BLaER1 (cell line): ENCODE measurements at regions not wholly inside any gene's neighbourhood (a gene's known extent, or its start where the extent isn't known, plus 50 kb on each side); places are given as distances from the start of the nearest gene placed in this dataset.

Experiments
- H3K27ac ChIP-seq: shearing (Covaris generic); formaldehyde crosslinking; 2 replicates; pipeline ENCODE4 v1.8.1; 2022
- H3K27me3 ChIP-seq: shearing (Covaris generic); formaldehyde crosslinking; 2 replicates; pipeline ENCODE4 v1.8.1; 2022
- H3K36me3 ChIP-seq: shearing (Covaris generic); formaldehyde crosslinking; 2 replicates; pipeline ENCODE4 v1.8.1; 2022
- H3K4me1 ChIP-seq: shearing (Covaris generic); formaldehyde crosslinking; 2 replicates; pipeline ENCODE4 v1.8.1; 2022
- H3K4me2 ChIP-seq: shearing (Covaris generic); formaldehyde crosslinking; 2 replicates; pipeline ENCODE4 v1.8.1; 2022
- H3K4me3 ChIP-seq: shearing (Covaris generic); formaldehyde crosslinking; 2 replicates; pipeline ENCODE4 v1.8.1; 2022
- H3K9ac ChIP-seq: shearing (Covaris generic); formaldehyde crosslinking; 2 replicates; pipeline ENCODE4 v1.8.1; 2022
- H3K9me3 ChIP-seq: shearing (Covaris generic); formaldehyde crosslinking; 2 replicates; pipeline ENCODE4 v1.8.1; 2022
- H4K20me1 ChIP-seq: shearing (Covaris generic); formaldehyde crosslinking; 2 replicates; pipeline ENCODE4 v1.8.1; 2022
- Cebpa-rat ChIP-seq: shearing (Covaris generic); IDR thresholded peaks from 2 replicates; pipeline ENCODE4 v1.8.1; 2022

DNA sequence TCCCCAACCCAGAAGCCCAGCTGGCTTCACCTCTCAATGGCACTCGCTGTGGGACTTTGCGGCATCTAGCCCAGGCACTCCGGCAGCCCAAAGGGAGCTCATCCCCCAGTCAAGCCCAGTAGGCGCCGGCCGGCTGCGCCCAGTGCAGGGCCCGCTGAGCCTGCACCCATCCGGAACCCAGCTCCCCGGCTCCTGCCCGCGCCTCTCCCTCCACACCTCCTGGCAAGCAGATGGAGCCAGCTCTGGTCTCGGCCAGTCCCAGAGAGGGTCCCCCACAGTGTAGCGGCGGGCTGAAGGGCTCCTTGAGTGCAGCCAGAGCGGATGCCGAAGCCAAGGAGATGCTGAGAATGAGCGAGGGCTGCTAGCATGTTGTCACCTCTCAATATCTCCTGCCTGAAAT is 116.8 kb upstream of the UGT8 start:
- Histone ChIP-seq H3K9ac (no peak overlapping the region), H3K36me3 (no peaks in the 10 kb centered on the region), H4K20me1 (no peaks in the 10 kb centered on the region), H3K4me1 (no peaks in the 10 kb centered on the region), H3K27ac (no peak overlapping the region), H3K27me3 (no peaks in the 10 kb centered on the region), H3K9me3 (no peaks in the 10 kb centered on the region), H3K4me3 (no peak overlapping the region), H3K4me2 (no peak overlapping the region)
- TF ChIP-seq Cebpa-rat: no peak

GRCh38 chr4:114487101-114487500 is 111.5 kb upstream of the UGT8 start:
- no peak overlapping the region for H3K9ac ChIP-seq
- H3K36me3 ChIP-seq: no peaks in the 10 kb centered on the region
- H4K20me1 ChIP-seq: no peaks in the 10 kb centered on the region
- no peak overlapping the region for H3K4me2 ChIP-seq
- no peak overlapping the region for H3K4me3 ChIP-seq
- no peaks in the 10 kb centered on the region for H3K9me3 ChIP-seq
- TF ChIP-seq Cebpa-rat: no peak
- H3K27me3 ChIP-seq: no peaks in the 10 kb centered on the region
- no peaks in the 10 kb centered on the region for H3K4me1 ChIP-seq
- no peak overlapping the region for H3K27ac ChIP-seq

GRCh38 chr4:114488301-114488982 is 110.2 kb upstream of the UGT8 start:
- H3K27me3 ChIP-seq: no peaks in the 10 kb centered on the region
- H3K4me3 ChIP-seq: no peak overlapping the region
- no peaks in the 10 kb centered on the region for H4K20me1 ChIP-seq
- H3K36me3 ChIP-seq: no peaks in the 10 kb centered on the region
- no peak for TF ChIP-seq Cebpa-rat
- no peak overlapping the region for H3K4me2 ChIP-seq
- no peak overlapping the region for H3K9ac ChIP-seq
- H3K4me1 ChIP-seq: no peaks in the 10 kb centered on the region
- no peak overlapping the region for H3K27ac ChIP-seq
- H3K9me3 ChIP-seq: no peaks in the 10 kb centered on the region

GRCh38 chr4:114494246-114494803 is 104.3 kb upstream of the UGT8 start:
- Histone ChIP-seq H3K9ac (no peak overlapping the region), H3K36me3 (no peaks in the 10 kb centered on the region), H3K4me2 (no peak overlapping the region), H3K4me1 (no peaks in the 10 kb centered on the region), H3K9me3 (no peaks in the 10 kb centered on the region), H4K20me1 (no peaks in the 10 kb centered on the region), H3K27ac (no peak overlapping the region), H3K4me3 (no peak overlapping the region), H3K27me3 (no peaks in the 10 kb centered on the region)
- TF ChIP-seq Cebpa-rat: no peak

- Histone ChIP-seq H3K9me3 (no peaks in the 10 kb centered on the region), H3K27ac (no peak overlapping the region), H3K36me3 (no peaks in the 10 kb centered on the region), H3K4me1 (no peaks in the 10 kb centered on the region), H4K20me1 (no peaks in the 10 kb centered on the region), H3K9ac (no peak overlapping the region), H3K27me3 (no peaks in the 10 kb centered on the region), H3K4me2 (no peak overlapping the region), H3K4me3 (no peak overlapping the region)
- no peak for TF ChIP-seq Cebpa-rat
Measured at GRCh38 chr4:114495471-114495928, 103.1 kb upstream of the UGT8 start.

DNA sequence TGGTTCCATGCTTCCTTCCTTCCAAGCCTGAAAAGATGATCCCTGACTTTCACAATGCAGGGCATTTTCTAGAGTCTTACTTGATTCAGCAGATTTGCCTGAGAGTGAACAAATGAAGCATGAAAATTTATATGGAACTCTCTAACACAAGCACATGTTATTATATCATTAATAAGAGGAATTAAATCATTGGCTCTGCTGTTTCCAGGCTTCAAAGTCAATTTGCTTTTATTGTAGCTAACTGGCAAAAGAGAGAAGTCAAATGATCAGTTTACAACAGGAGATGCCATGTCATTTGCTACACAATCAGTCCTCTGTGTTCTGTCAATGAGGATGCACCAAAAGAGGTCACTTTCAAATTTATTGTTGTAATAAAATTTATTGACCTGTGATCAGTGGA is 101.5 kb upstream of the UGT8 start:
- Histone ChIP-seq H3K4me1 (peaks cover 5% of the 10 kb centered on the region), H3K9ac (no peak overlapping the region), H3K9me3 (no peaks in the 10 kb centered on the region), H3K4me3 (no peak overlapping the region), H3K36me3 (no peaks in the 10 kb centered on the region), H3K27ac (no peak overlapping the region), H4K20me1 (no peaks in the 10 kb centered on the region), H3K27me3 (no peaks in the 10 kb centered on the region), H3K4me2 (no peak overlapping the region)
- no peak for TF ChIP-seq Cebpa-rat

GRCh38 chr4:114509340-114509739 is 89.3 kb upstream of the UGT8 start:
- no peaks in the 10 kb centered on the region for H4K20me1 ChIP-seq
- H3K4me2 ChIP-seq: no peak overlapping the region
- no peaks in the 10 kb centered on the region for H3K9me3 ChIP-seq
- H3K4me3 ChIP-seq: no peak overlapping the region
- H3K36me3 ChIP-seq: no peaks in the 10 kb centered on the region
- no peaks in the 10 kb centered on the region for H3K4me1 ChIP-seq
- H3K27me3 ChIP-seq: no peaks in the 10 kb centered on the region
- no peak overlapping the region for H3K9ac ChIP-seq
- TF ChIP-seq Cebpa-rat: no peak
- no peak overlapping the region for H3K27ac ChIP-seq

DNA sequence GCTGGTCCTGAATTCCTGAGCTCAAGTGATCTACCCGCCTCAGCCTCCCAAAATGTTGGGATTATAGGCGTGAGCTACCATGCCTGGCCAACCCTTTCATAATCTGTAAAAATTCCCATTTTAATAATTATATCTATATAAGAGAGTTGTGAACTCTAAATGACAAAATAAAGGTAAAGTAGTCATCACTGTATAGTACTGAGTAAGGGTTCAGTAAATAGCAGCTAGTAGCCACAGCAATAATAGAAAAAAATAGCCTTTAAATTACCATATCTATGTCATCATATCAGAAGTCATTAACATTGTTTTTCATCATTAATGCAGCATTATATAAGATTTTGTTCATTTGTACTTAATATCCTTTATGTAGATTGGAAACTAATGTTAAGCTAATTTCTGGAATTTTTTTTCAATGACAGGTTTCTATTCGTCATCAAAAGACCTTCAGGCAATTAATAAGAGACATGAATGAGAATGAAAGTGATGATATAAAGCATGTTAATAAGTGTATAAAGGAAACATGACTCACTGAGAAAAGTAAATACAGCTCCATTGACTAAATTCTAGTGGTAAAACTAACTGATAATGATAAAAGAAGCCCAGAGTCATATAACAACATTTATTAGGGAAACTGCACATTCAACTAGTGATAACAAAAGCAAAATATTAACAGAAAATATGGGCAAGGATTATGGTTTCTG is 85.9 kb upstream of the UGT8 start:
- Histone ChIP-seq H3K27ac (no peak overlapping the region), H3K9me3 (peaks cover 6% of the 10 kb centered on the region), H4K20me1 (no peaks in the 10 kb centered on the region), H3K4me1 (no peaks in the 10 kb centered on the region), H3K4me3 (no peak overlapping the region), H3K36me3 (no peaks in the 10 kb centered on the region), H3K27me3 (no peaks in the 10 kb centered on the region), H3K4me2 (no peak overlapping the region), H3K9ac (no peak overlapping the region)
- TF ChIP-seq Cebpa-rat: no peak

GRCh38 chr4:114519368-114519767 is 79.2 kb upstream of the UGT8 start:
- Histone ChIP-seq H3K4me2 (no peak overlapping the region), H3K4me1 (no peaks in the 10 kb centered on the region), H3K27ac (no peak overlapping the region), H3K27me3 (no peaks in the 10 kb centered on the region), H3K9me3 (peaks cover 11% of the 10 kb centered on the region), H3K4me3 (no peak overlapping the region), H3K9ac (no peak overlapping the region), H4K20me1 (no peaks in the 10 kb centered on the region), H3K36me3 (no peaks in the 10 kb centered on the region)
- no peak for TF ChIP-seq Cebpa-rat

GRCh38 chr4:114527170-114527569 is 71.4 kb upstream of the UGT8 start:
- Histone ChIP-seq H3K4me1 (no peaks in the 10 kb centered on the region), H3K27me3 (no peaks in the 10 kb centered on the region), H3K4me2 (no peak overlapping the region), H3K4me3 (no peak overlapping the region), H4K20me1 (no peaks in the 10 kb centered on the region), H3K9me3 (0 out of 2 replicates have a peak, but pooled peaks cover 5% of the 10 kb centered on the region), H3K27ac (no peak overlapping the region), H3K9ac (no peak overlapping the region), H3K36me3 (no peaks in the 10 kb centered on the region)
- TF ChIP-seq Cebpa-rat: no peak
